HG03097 (cell line): ENCODE measurements at regions not wholly inside any gene's neighbourhood (a gene's known extent, or its start where the extent isn't known, plus 50 kb on each side); places are given as distances from the start of the nearest gene placed in this dataset.

Experiments used
- ATAC-seq: cut with Tn5 transposase; IDR thresholded peaks from one replicate; pipeline ENCODE4 v1.9.1; 2021; ENCODE audit not compliant: unreplicated experiment, low FRiP score

GRCh38 chr18:55869556-55870501 is 281.8 kb upstream of the TCF4 start:
- ATAC-seq: no peak

GRCh38 chr18:55868909-55869308 is 280.9 kb upstream of the TCF4 start:
- no peak for ATAC-seq

GRCh38 chr18:55866886-55867285 is 278.9 kb upstream of the TCF4 start:
- ATAC-seq: no peak

GRCh38 chr18:55866006-55866405 is 278.0 kb upstream of the TCF4 start:
- no peak for ATAC-seq

GRCh38 chr18:55864281-55864680 is 276.3 kb upstream of the TCF4 start:
- no peak for ATAC-seq

GRCh38 chr18:55863876-55864275 is 275.9 kb upstream of the TCF4 start:
- no peak for ATAC-seq

GRCh38 chr18:55863391-55863706 is 275.4 kb upstream of the TCF4 start:
- ATAC-seq: no peak

- ATAC-seq: no peak
Measured at GRCh38 chr18:55862693-55863390, 274.9 kb upstream of the TCF4 start.

GRCh38 chr18:55861266-55861665 is 273.3 kb upstream of the TCF4 start:
- ATAC-seq: no peak

GRCh38 chr18:55858661-55859515 is 270.9 kb upstream of the TCF4 start:
- no peak for ATAC-seq

GRCh38 chr18:55857956-55858355 is 270.0 kb upstream of the TCF4 start:
- ATAC-seq: no peak

GRCh38 chr18:55857409-55857808 is 269.4 kb upstream of the TCF4 start:
- no peak for ATAC-seq

GRCh38 chr18:55856679-55857078 is 268.7 kb upstream of the TCF4 start:
- no peak for ATAC-seq

- ATAC-seq: no peak
Measured at GRCh38 chr18:55856229-55856628, 268.2 kb upstream of the TCF4 start.

GRCh38 chr18:55853268-55853667 is 265.3 kb upstream of the TCF4 start:
- no peak for ATAC-seq

- ATAC-seq: no peak
Measured at GRCh38 chr18:55850904-55851303, 262.9 kb upstream of the TCF4 start.

- no peak for ATAC-seq
Measured at GRCh38 chr18:55849391-55849790, 261.4 kb upstream of the TCF4 start.

GRCh38 chr18:55847960-55848359 is 260.0 kb upstream of the TCF4 start:
- ATAC-seq: no peak

GRCh38 chr18:55845221-55845620 is 257.2 kb upstream of the TCF4 start:
- no peak for ATAC-seq

GRCh38 chr18:55844382-55844781 is 256.4 kb upstream of the TCF4 start:
- ATAC-seq: no peak

GRCh38 chr18:55841314-55841713 is 253.3 kb upstream of the TCF4 start:
- ATAC-seq: no peak
